T-cell (primary cell): ENCODE measurements at regions not wholly inside any gene's neighbourhood (a gene's known extent, or its start where the extent isn't known, plus 50 kb on each side); places are given as distances from the start of the nearest gene placed in this dataset.

Experiments
- ATAC-seq, 4 experiments: fragments of 200-7000 bp in 3 of 4; fragments of 150-1000 bp in 1 of 4; cut with Tn5 transposase; replicated peaks in 1 of 4; 1 replicate in 3 of 4; 2 replicates in 1 of 4; pipeline ENCODE4 v1.10.0; 2021; ENCODE audit warnings: moderate library complexity in 3 of 4, mild to moderate bottlenecking in 2 of 4, moderate number of reproducible peaks in 1 of 4
- CTCF ChIA-PET, 2 donors: fragments of 300-600 bp; sonication (Branson Sonifier 250); formaldehyde crosslinking; loops; one replicate each; lab custom pipeline; 2022; ENCODE audit warnings: antibody characterized with exemption in 2 of 2; lab: Charles Lee
- POLR2A ChIA-PET, 2 donors: fragments of 300-600 bp; sonication (Branson Sonifier 250); formaldehyde crosslinking; loops; one replicate each; lab custom pipeline; 2022; ENCODE audit warnings: antibody characterized with exemption in 2 of 2; lab: Charles Lee
- DNase-seq, 35 experiments: peaks; one replicate each; pipeline versions ENCODE4 v3.0.0 to v3.0.0-alpha.2; 2013 to 2023
- H3K27ac ChIP-seq: one replicate; pipeline ENCODE4 v1.5.1; 2013; ENCODE audit warnings: low read length
- H3K27me3 ChIP-seq, 2 experiments: replicated peaks in 1 of 2; 1 replicate in 1 of 2; 2 replicates in 1 of 2; pipeline versions ENCODE4 v1.6.1 to v1.7.0; 2013; ENCODE audit warnings: low read length in 1 of 2, mixed read lengths in 1 of 2; ENCODE audit not compliant: control insufficient read depth in 2 of 2, insufficient read depth in 2 of 2; ENCODE audit errors: extremely low read depth in 1 of 2
- H3K36me3 ChIP-seq, 2 donors: 1 replicate in 1 of 2; 2 replicates in 1 of 2; pipeline versions ENCODE4 v1.6.1 to v1.7.0; 2013; ENCODE audit warnings: low read length in 1 of 2; ENCODE audit not compliant: control insufficient read depth in 2 of 2, insufficient read depth in 1 of 2; ENCODE audit errors: extremely low read depth in 1 of 2
- H3K4me1 ChIP-seq, 2 experiments: 1 replicate in 1 of 2; 2 replicates in 1 of 2; pipeline versions ENCODE4 v1.6.1 to v1.7.0; 2013; ENCODE audit warnings: low read length in 2 of 2, mixed read lengths in 1 of 2; ENCODE audit not compliant: insufficient read depth in 2 of 2, control insufficient read depth in 1 of 2; ENCODE audit errors: extremely low read depth in 1 of 2
- H3K4me3 ChIP-seq, 2 donors: 1 replicate in 1 of 2; 2 replicates in 1 of 2; pipeline versions ENCODE4 v1.5.1 to v1.7.0; 2013; ENCODE audit warnings: mild to moderate bottlenecking in 2 of 2, low read length in 1 of 2, moderate library complexity in 1 of 2; ENCODE audit not compliant: control insufficient read depth in 1 of 2; ENCODE audit errors: extremely low read depth in 1 of 2
- H3K9me3 ChIP-seq: 2 replicates; pipeline ENCODE4 v1.7.0; 2013
- H3K27ac Mint-ChIP-seq, 2 donors: one replicate each; pipeline ENCODE4 v1.8.0; 2020 to 2021; ENCODE audit warnings: mild to moderate bottlenecking in 2 of 2, mixed read lengths in 2 of 2
- H3K27me3 Mint-ChIP-seq, 2 donors: one replicate each; pipeline ENCODE4 v1.8.0; 2021 to 2022; ENCODE audit warnings: mixed read lengths in 2 of 2
- H3K36me3 Mint-ChIP-seq: one replicate; pipeline ENCODE4 v1.8.0; 2021; ENCODE audit warnings: mixed read lengths
- H3K4me1 Mint-ChIP-seq, 3 donors: one replicate each; pipeline ENCODE4 v1.8.0; 2020 to 2022; ENCODE audit warnings: mixed read lengths in 3 of 3, mild to moderate bottlenecking in 1 of 3
- H3K4me3 Mint-ChIP-seq, 3 donors: one replicate each; pipeline ENCODE4 v1.8.0; 2020 to 2022; ENCODE audit warnings: mild to moderate bottlenecking in 3 of 3, mixed read lengths in 3 of 3, moderate library complexity in 3 of 3
- H3K9me3 Mint-ChIP-seq, 3 donors: one replicate each; pipeline ENCODE4 v1.8.0; 2020 to 2022; ENCODE audit warnings: mixed read lengths in 3 of 3
- WGBS: methylation state at CpG from one replicate; pipeline ENCODE4 v1.1.5; 2013; ENCODE audit warnings: missing lambda C conversion rate; ENCODE audit not compliant: insufficient coverage; 5-methylcytosine and 5-hydroxymethylcytosine counted together

DNA sequence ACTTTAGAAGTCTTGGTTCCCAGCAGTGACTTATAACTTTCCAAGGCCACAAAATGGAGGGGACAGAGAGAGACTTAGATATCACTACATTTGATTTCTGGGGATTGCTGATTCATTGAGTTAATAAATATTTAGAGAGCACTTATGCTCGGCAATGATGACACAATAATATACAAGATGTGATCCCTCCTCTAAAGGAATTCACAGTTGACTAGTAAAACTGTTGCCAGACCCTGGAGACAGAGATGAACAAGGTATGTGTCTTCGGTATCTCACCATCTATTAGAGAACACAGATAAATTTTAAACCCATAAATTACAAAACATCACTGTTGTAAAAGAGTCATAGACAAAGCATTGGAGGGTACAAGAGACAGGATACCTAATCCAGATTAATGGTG is 437.5 kb downstream of the FOXO1 start:
- no peak for ATAC-seq
- H3K27ac ChIP-seq: no peak overlapping the region
- no peak for DNase-seq
- H3K36me3 Mint-ChIP-seq: no peaks in the 10 kb centered on the region
- ChIA-PET POLR2A (no interaction called here), CTCF (interaction anchor here in 1 of 2 donors (0.6 kb wide), 1 partner anchor 28 kb away, joined by 3 read pairs; no protein-coding TSS in a partner anchor)
- peaks cover 0 to 3% (median 0%) of the 10 kb centered on the region in 3 donors for H3K9me3 Mint-ChIP-seq
- no CpG with 5 or more reads among the region's 2 CpGs for WGBS
- no peak overlapping the region for H3K4me3 ChIP-seq
- no peaks in the 10 kb centered on the region for H3K36me3 ChIP-seq
- H3K9me3 ChIP-seq: no peaks in the 10 kb centered on the region
- no peak overlapping the region for H3K4me3 Mint-ChIP-seq
- no peaks in the 10 kb centered on the region for H3K27me3 Mint-ChIP-seq
- H3K27ac Mint-ChIP-seq: no peak overlapping the region
- peaks cover 22 to 33% (median 24%) of the 10 kb centered on the region in 3 donors for H3K4me1 Mint-ChIP-seq
- H3K27me3 ChIP-seq: no peaks in the 10 kb centered on the region
- H3K4me1 ChIP-seq: peaks cover 0 to 8% of the 10 kb centered on the region in 2 experiments

DNA sequence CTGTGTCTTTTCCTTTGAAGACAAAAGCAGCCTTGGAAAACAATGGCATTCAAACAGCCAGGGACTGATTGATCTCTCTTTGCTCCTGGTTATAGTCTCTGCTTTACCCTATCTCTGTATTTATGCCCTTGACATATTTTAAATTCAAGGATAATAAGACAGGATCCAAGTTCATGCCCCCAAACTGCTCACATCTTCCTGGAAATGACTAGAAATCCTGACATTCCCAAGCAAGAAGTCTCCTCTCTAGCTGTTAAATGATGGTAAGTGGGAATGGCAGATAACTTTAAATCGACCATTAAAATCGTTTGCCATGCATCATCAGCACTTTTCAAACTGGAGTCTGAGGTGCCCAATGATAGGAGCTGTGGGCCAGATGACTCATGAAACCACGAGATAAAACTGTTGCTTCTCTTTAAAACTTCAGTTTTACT is 435.6 kb downstream of the FOXO1 start:
- H3K4me3 Mint-ChIP-seq: no peak overlapping the region
- CTCF ChIA-PET: interaction anchor here in 1 of 2 donors (0.6 kb wide), 1 partner anchor 43 kb away, joined by 3 read pairs; no protein-coding TSS in a partner anchor
- POLR2A ChIA-PET: no interaction called here
- Histone ChIP-seq H3K36me3 (no peaks in the 10 kb centered on the region), H3K4me3 (no peak overlapping the region), H3K9me3 (no peaks in the 10 kb centered on the region), H3K27ac (no peak overlapping the region), H3K4me1 (peaks cover 0 to 5% of the 10 kb centered on the region in 2 experiments), H3K27me3 (no peaks in the 10 kb centered on the region)
- WGBS: no CpG with 5 or more reads among the region's 3 CpGs
- H3K27me3 Mint-ChIP-seq: no peaks in the 10 kb centered on the region
- ATAC-seq (peak in 1 of 4 experiments; percentile 55), DNase-seq (no peak)
- H3K27ac Mint-ChIP-seq: no peak overlapping the region
- H3K4me1 Mint-ChIP-seq: peaks cover 19 to 33% (median 24%) of the 10 kb centered on the region in 3 donors
- no peaks in the 10 kb centered on the region for H3K36me3 Mint-ChIP-seq
- peaks cover 0 to 3% (median 0%) of the 10 kb centered on the region in 3 donors for H3K9me3 Mint-ChIP-seq

DNA sequence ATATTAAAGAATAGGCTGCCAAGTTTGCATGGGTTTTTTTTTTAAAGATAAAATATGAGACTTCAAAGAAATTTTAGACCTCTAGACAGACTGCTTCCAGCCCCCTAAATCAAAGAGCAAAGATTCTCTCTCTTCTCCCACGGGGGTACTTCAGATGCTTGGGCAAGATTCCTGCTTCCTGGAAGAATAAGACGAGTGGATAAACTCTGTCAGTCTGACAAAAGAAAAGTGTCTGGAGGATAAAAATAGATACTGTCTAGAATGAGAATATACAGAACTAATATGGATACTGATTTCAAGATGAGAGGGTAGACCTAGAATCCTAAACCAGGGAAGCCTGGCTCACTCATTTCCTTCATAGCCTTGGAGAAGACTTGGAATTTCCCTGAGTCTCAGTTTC is 435.1 kb downstream of the FOXO1 start:
- Histone ChIP-seq H3K4me3 (no peak overlapping the region), H3K9me3 (no peaks in the 10 kb centered on the region), H3K4me1 (peaks cover 0 to 2% of the 10 kb centered on the region in 2 experiments), H3K36me3 (no peaks in the 10 kb centered on the region), H3K27ac (no peak overlapping the region), H3K27me3 (no peaks in the 10 kb centered on the region)
- peaks cover 0 to 3% (median 0%) of the 10 kb centered on the region in 3 donors for H3K9me3 Mint-ChIP-seq
- no peaks in the 10 kb centered on the region for H3K36me3 Mint-ChIP-seq
- peaks cover 19 to 33% (median 24%) of the 10 kb centered on the region in 3 donors for H3K4me1 Mint-ChIP-seq
- POLR2A ChIA-PET: no interaction called here
- peak overlapping the region in 1 of 2 donors; percentile 23 for H3K27ac Mint-ChIP-seq
- H3K27me3 Mint-ChIP-seq: no peaks in the 10 kb centered on the region
- ATAC-seq (no peak), DNase-seq (no peak)
- no CpG with 5 or more reads among the region's 2 CpGs for WGBS
- H3K4me3 Mint-ChIP-seq: no peak overlapping the region
- CTCF ChIA-PET: no interaction called here

DNA sequence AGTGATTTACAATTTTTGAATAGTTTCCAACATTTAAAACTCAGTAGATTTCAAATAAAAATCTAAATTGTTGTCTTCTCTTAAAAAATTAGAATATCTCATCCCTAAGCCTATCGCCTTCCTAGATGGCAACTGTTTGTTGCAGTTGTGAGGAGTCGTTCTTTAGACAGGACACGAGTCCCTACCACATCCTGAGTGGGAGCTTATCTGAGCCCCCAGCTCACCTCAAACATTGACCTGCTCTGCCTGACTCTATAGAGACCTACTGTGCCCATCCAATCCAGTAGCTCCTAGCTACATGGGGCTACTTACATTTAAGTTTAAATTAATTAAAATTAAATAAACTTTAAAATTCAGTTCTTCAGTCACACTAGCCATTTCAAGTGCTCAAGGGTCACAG is 434.7 kb downstream of the FOXO1 start:
- Histone ChIP-seq H3K36me3 (no peaks in the 10 kb centered on the region), H3K4me3 (no peak overlapping the region), H3K27ac (no peak overlapping the region), H3K27me3 (no peaks in the 10 kb centered on the region), H3K9me3 (no peaks in the 10 kb centered on the region), H3K4me1 (peaks cover 0 to 2% of the 10 kb centered on the region in 2 experiments)
- Mint-ChIP-seq H3K4me3 (no peak overlapping the region), H3K4me1 (peaks cover 19 to 33% (median 24%) of the 10 kb centered on the region in 3 donors), H3K27me3 (no peaks in the 10 kb centered on the region), H3K27ac (no peak overlapping the region), H3K9me3 (peaks cover 0 to 3% (median 0%) of the 10 kb centered on the region in 3 donors), H3K36me3 (no peaks in the 10 kb centered on the region)
- ATAC-seq (no peak), DNase-seq (no peak)
- whole genome bisulfite sequencing: no CpG with 5 or more reads among the region's 3 CpGs
- POLR2A ChIA-PET: no interaction called here
- CTCF ChIA-PET: no interaction called here

DNA sequence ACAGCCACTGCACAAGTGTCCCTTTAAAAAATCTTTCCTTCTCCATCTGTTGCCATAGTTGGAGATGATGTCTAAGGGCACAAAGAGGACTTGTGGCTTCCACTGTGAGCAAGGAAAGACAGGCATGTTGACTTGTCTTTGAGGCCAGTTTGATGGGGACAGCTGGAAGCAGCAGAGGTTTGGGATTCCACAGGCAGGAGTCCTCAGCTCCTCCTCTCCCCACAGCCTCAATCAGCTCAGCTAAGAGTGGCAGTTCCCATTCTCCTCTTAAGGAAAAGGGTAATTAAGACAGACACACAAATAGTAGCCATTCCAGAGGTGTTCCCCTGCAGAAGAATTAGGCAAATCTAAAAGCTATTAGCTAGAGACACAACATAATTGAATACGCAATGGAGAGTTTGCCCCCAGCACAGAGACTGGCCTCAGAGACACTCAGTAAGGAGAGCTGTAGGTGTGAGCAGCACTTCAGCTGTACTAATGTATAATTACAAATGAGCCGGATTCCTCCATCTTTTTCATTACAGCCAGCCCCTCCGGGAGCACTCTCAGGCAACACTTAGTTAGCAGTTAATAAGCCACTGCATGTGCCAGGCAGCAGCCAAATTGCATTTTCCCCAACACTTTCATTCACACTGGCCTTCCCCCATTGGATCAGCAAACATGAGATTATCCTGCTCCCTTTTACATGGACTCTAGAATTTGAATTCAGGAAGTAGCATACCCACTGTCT is 434.0 kb downstream of the FOXO1 start:
- Histone ChIP-seq H3K27ac (no peak overlapping the region), H3K36me3 (no peaks in the 10 kb centered on the region), H3K9me3 (no peaks in the 10 kb centered on the region), H3K4me1 (peaks cover 0 to 2% of the 10 kb centered on the region in 2 experiments), H3K4me3 (no peak overlapping the region), H3K27me3 (no peaks in the 10 kb centered on the region)
- H3K4me3 Mint-ChIP-seq: no peak overlapping the region
- H3K27ac Mint-ChIP-seq: no peak overlapping the region
- H3K36me3 Mint-ChIP-seq: no peaks in the 10 kb centered on the region
- CTCF ChIA-PET: no interaction called here
- peaks cover 19 to 33% (median 24%) of the 10 kb centered on the region in 3 donors for H3K4me1 Mint-ChIP-seq
- DNase-seq (no peak), ATAC-seq (no peak)
- WGBS: 86% methylated on average over 1 of the region's 3 CpGs
- POLR2A ChIA-PET: no interaction called here
- no peaks in the 10 kb centered on the region for H3K27me3 Mint-ChIP-seq
- H3K9me3 Mint-ChIP-seq: peaks cover 0 to 3% (median 0%) of the 10 kb centered on the region in 3 donors

DNA sequence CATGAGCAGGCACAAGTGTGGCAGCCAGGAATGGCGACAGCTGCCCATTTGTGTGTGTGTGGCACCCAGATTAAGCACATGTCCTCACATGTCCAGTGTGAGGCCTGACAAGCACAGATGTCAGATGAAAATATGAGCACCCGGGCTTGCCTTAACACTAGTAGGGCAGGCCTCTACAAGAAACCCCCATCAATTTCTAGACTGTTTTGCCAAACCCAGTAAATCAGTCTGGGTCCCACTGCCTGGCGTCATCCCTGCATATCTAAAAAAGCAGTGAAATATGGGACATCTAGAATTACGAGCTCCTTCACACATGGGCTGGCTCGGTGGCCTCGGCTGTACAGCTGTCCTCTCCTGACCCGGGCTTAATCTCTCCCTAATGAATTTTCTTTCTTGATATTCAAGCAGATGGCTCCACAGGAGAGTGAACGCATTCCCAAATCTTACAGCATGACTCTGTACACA is 432.7 kb downstream of the FOXO1 start:
- ATAC-seq (no peak), DNase-seq (no peak)
- no peak overlapping the region for H3K4me3 Mint-ChIP-seq
- peaks cover 0 to 2% of the 10 kb centered on the region in 2 experiments for H3K4me1 ChIP-seq
- no peaks in the 10 kb centered on the region for H3K36me3 Mint-ChIP-seq
- H3K4me3 ChIP-seq: no peak overlapping the region
- H3K9me3 Mint-ChIP-seq: peaks cover 0 to 3% (median 0%) of the 10 kb centered on the region in 3 donors
- CTCF ChIA-PET: no interaction called here
- H3K9me3 ChIP-seq: no peaks in the 10 kb centered on the region
- no peaks in the 10 kb centered on the region for H3K27me3 ChIP-seq
- H3K4me1 Mint-ChIP-seq: peaks cover 19 to 33% (median 24%) of the 10 kb centered on the region in 3 donors
- POLR2A ChIA-PET: no interaction called here
- no peaks in the 10 kb centered on the region for H3K27me3 Mint-ChIP-seq
- no peak overlapping the region for H3K27ac ChIP-seq
- peak overlapping the region in 1 of 2 donors; percentile 19 for H3K27ac Mint-ChIP-seq
- no peaks in the 10 kb centered on the region for H3K36me3 ChIP-seq
- 98% methylated on average over 7 of the region's 8 CpGs for WGBS
